Panc1 (cell line): ENCODE measurements at regions not wholly inside any gene's neighbourhood (a gene's known extent, or its start where the extent isn't known, plus 50 kb on each side); places are given as distances from the start of the nearest gene placed in this dataset.

ENCODE experiments used
- ATAC-seq: fragments of 200-7000 bp; cut with Tn5 transposase; 2 replicates; pipeline ENCODE4 v1.9.1; 2020; ENCODE audit warnings: mild to moderate bottlenecking, moderate library complexity
- BruUV-seq: library from RNA; stranded (reverse); fragments of 400-500 nt; replicated peaks from 2 replicates; lab custom pipeline; 2021; lab: Mats Ljungman, UMichigan
- CTCF ChIA-PET: fragments of 300-600 bp; sonication (Branson Sonifier 250); formaldehyde crosslinking; loops from one replicate; lab custom pipeline; 2022; ENCODE audit warnings: antibody characterized with exemption; lab: Charles Lee
- POLR2A ChIA-PET: fragments of 300-600 bp; sonication (Branson Sonifier 250); formaldehyde crosslinking; loops from one replicate; lab custom pipeline; 2022; ENCODE audit warnings: antibody characterized with exemption; lab: Charles Lee
- DNase-seq: peaks from one replicate; pipeline ENCODE4 v3.0.0-alpha.2; 2010; ENCODE audit warnings: low read depth, low spot score
- H3K27ac ChIP-seq: 2 replicates; pipeline ENCODE4 v1.5.1; 2011; ENCODE audit warnings: mild to moderate bottlenecking, low read length, inconsistent platforms
- H3K27me3 ChIP-seq: fragments of 200-500 bp; sonication (Bioruptor generic); 2 replicates; pipeline ENCODE4 v1.6.0; 2014; ENCODE audit warnings: low read length, inconsistent platforms; ENCODE audit not compliant: control insufficient read depth, insufficient read depth
- H3K36me3 ChIP-seq: fragments of 200-500 bp; sonication (Bioruptor generic); 2 replicates; pipeline ENCODE4 v1.5.1; 2014; ENCODE audit warnings: inconsistent platforms, mild to moderate bottlenecking, low read length, moderate library complexity; ENCODE audit not compliant: control insufficient read depth, insufficient read depth
- H3K4me1 ChIP-seq: 2 replicates; pipeline ENCODE4 v1.5.1; 2011; ENCODE audit warnings: inconsistent platforms, mild to moderate bottlenecking, low read length, moderate library complexity; ENCODE audit not compliant: control insufficient read depth, insufficient read depth
- H3K4me3 ChIP-seq, 2 experiments: 2 replicates each; pipeline ENCODE4 v1.5.1; 2011 to 2012; ENCODE audit warnings: low read depth in 2 of 2, low read length in 2 of 2, mild to moderate bottlenecking in 2 of 2, inconsistent platforms in 1 of 2, moderate library complexity in 1 of 2
- H3K9me3 ChIP-seq: fragments of 200-500 bp; sonication (Bioruptor generic); 2 replicates; pipeline ENCODE4 v1.5.1; 2014; ENCODE audit warnings: low read depth, mild to moderate bottlenecking, inconsistent platforms, low read length, moderate library complexity; ENCODE audit not compliant: control insufficient read depth, insufficient read depth
- POLR2AphosphoS5 ChIP-seq: IDR thresholded peaks from 2 replicates; pipeline ENCODE4 v1.6.1; 2012; ENCODE audit warnings: mild to moderate bottlenecking, low read depth, low read length, moderate library complexity
- SIN3A ChIP-seq: IDR thresholded peaks from 2 replicates; pipeline ENCODE4 v1.6.1; 2012; ENCODE audit warnings: low read depth, mild to moderate bottlenecking, low read length, moderate library complexity, borderline replicate concordance; ENCODE audit not compliant: insufficient read depth
- TCF7L2 ChIP-seq: IDR thresholded peaks from 2 replicates; pipeline ENCODE4 v1.6.1; 2011; ENCODE audit warnings: mild to moderate bottlenecking, low read depth, low read length, inconsistent platforms
- in situ Hi-C: cut with HindIII; loops from 2 replicates; pipeline ENCODE4 v1.10.0; 2016; ENCODE audit warnings: low sequenced_read_pairs, low pct_unique_long_range_greater_than_20kb
- intact Hi-C: fragments of 100-400 bp; cut with micrococcal nuclease; formaldehyde crosslinking; loops from one replicate; pipeline ENCODE4 v1.10.0; 2022; ENCODE audit not compliant: unreplicated experiment
- TF ChIP-seq, protein P1 (sequence below): fragments of 450-650 bp; IDR thresholded peaks from 2 replicates; pipeline ENCODE4 v1.5.1; 2017; ENCODE audit warnings: mild to moderate bottlenecking
- TF ChIP-seq, protein P2 (sequence below), 2 experiments: IDR thresholded peaks; 2 replicates each; pipeline ENCODE4 v1.6.1; 2011 to 2012; ENCODE audit warnings: low read depth in 2 of 2, control low read depth in 1 of 2, low read length in 1 of 2, mild to moderate bottlenecking in 1 of 2, moderate library complexity in 1 of 2; ENCODE audit not compliant: insufficient read depth in 1 of 2

DNA sequence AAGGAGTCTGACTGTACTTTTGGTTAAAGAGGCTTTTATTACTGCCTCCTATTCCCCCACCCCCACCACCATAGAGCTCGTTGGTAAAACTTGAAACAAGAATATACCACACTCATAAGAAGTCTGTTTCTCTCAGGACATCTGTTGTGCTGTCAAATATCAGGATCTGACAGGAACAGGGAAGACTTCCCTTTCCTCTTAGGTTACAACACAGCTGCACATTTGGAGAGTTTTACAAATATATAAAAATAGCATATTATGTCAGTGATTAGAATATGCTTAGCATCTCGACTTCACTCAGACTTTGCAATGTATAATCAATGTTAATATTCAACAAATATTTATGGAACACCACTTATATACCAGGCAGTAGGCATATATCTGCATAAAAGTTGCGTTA is 439.6 kb upstream of the REG3G start:
- in situ Hi-C loops (no loop called here), intact Hi-C loops (no loop called here)
- Histone ChIP-seq H3K4me1 (no peaks in the 10 kb centered on the region), H3K4me3 (no peak overlapping the region), H3K36me3 (no peaks in the 10 kb centered on the region), H3K27ac (no peak overlapping the region), H3K9me3 (no peaks in the 10 kb centered on the region), H3K27me3 (no peaks in the 10 kb centered on the region)
- BruUV-seq, result no TSS peak
- ChIA-PET CTCF (no interaction called here), POLR2A (no interaction called here)
- ATAC-seq (no peak), DNase-seq (no peak)
- TF ChIP-seq, protein P1, sequence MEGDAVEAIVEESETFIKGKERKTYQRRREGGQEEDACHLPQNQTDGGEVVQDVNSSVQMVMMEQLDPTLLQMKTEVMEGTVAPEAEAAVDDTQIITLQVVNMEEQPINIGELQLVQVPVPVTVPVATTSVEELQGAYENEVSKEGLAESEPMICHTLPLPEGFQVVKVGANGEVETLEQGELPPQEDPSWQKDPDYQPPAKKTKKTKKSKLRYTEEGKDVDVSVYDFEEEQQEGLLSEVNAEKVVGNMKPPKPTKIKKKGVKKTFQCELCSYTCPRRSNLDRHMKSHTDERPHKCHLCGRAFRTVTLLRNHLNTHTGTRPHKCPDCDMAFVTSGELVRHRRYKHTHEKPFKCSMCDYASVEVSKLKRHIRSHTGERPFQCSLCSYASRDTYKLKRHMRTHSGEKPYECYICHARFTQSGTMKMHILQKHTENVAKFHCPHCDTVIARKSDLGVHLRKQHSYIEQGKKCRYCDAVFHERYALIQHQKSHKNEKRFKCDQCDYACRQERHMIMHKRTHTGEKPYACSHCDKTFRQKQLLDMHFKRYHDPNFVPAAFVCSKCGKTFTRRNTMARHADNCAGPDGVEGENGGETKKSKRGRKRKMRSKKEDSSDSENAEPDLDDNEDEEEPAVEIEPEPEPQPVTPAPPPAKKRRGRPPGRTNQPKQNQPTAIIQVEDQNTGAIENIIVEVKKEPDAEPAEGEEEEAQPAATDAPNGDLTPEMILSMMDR, result no peak
- no peak for TF ChIP-seq SIN3A

DNA sequence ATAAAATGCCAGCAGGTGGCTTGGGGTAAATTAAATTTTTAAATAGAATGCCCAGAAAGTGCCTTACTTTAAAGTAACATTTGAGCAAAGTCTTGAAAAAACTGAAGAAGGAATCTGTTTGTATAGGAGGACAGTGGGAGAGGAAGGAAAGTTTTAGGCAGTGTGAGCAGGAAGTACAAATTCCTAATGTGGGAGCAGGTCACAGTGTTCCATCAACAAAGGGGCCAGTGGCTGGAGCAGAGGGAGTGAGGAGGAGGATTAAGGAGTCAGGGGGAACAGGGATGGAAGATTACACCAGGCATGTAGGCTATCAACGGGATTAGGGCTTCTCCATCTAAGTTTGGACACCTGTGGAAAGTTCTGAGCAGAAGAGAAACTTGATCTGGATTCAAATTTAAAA is 439.2 kb upstream of the REG3G start:
- no peak for DNase-seq
- Histone ChIP-seq H3K36me3 (no peaks in the 10 kb centered on the region), H3K4me1 (no peaks in the 10 kb centered on the region), H3K9me3 (no peaks in the 10 kb centered on the region), H3K4me3 (no peak overlapping the region), H3K27ac (no peak overlapping the region), H3K27me3 (no peaks in the 10 kb centered on the region)
- CTCF ChIA-PET, result no interaction called here
- TF ChIP-seq, protein P2, sequence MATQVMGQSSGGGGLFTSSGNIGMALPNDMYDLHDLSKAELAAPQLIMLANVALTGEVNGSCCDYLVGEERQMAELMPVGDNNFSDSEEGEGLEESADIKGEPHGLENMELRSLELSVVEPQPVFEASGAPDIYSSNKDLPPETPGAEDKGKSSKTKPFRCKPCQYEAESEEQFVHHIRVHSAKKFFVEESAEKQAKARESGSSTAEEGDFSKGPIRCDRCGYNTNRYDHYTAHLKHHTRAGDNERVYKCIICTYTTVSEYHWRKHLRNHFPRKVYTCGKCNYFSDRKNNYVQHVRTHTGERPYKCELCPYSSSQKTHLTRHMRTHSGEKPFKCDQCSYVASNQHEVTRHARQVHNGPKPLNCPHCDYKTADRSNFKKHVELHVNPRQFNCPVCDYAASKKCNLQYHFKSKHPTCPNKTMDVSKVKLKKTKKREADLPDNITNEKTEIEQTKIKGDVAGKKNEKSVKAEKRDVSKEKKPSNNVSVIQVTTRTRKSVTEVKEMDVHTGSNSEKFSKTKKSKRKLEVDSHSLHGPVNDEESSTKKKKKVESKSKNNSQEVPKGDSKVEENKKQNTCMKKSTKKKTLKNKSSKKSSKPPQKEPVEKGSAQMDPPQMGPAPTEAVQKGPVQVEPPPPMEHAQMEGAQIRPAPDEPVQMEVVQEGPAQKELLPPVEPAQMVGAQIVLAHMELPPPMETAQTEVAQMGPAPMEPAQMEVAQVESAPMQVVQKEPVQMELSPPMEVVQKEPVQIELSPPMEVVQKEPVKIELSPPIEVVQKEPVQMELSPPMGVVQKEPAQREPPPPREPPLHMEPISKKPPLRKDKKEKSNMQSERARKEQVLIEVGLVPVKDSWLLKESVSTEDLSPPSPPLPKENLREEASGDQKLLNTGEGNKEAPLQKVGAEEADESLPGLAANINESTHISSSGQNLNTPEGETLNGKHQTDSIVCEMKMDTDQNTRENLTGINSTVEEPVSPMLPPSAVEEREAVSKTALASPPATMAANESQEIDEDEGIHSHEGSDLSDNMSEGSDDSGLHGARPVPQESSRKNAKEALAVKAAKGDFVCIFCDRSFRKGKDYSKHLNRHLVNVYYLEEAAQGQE (IDR thresholded peaks at IDR 0.05; ENCODE audit: insufficient read depth in 1 of 2, low read depth in 2 of 2, low read length in 1 of 2), result no peak
- TF ChIP-seq, protein P1, result no peak
- TF ChIP-seq TCF7L2, result no peak
- no peak for TF ChIP-seq SIN3A
- TF ChIP-seq POLR2AphosphoS5, result no peak
- in situ Hi-C loops, result no loop called here
- POLR2A ChIA-PET, result no interaction called here
- intact Hi-C loops, result no loop called here
- ATAC-seq, result no peak
- no TSS peak for BruUV-seq

DNA sequence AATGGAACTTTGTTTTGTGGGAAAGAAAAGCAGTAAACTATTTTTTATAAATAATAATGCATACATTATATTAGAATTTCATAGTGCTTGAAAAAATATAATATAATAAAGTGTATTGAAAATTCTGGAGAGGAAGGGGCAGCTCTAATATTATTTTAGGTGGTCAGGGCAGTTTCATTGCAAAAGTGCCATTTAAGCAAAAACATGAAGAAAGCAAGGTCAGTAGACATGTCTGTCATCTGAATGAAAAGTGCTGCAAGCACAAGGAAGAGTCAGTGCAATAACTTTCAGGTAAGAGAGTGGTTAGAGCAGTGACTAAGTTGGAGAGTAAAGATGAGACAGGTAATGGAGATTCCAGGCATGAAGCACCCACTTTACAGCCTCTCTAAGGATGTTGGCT is 435.6 kb upstream of the REG3G start:
- DNase-seq (no peak), ATAC-seq (no peak)
- Histone ChIP-seq H3K4me1 (no peaks in the 10 kb centered on the region), H3K27ac (no peak overlapping the region), H3K27me3 (no peaks in the 10 kb centered on the region), H3K36me3 (no peaks in the 10 kb centered on the region), H3K4me3 (no peak overlapping the region), H3K9me3 (no peaks in the 10 kb centered on the region)
- intact Hi-C loops (no loop called here), in situ Hi-C loops (no loop called here)
- no TSS peak for BruUV-seq
- TF ChIP-seq, protein P1, result no peak
- TF ChIP-seq TCF7L2 (no peak), SIN3A (no peak), POLR2AphosphoS5 (no peak)
- TF ChIP-seq, protein P2 (IDR thresholded peaks at IDR 0.05; ENCODE audit: insufficient read depth in 1 of 2, low read depth in 2 of 2, low read length in 1 of 2), result no peak
- POLR2A ChIA-PET, result no interaction called here
- CTCF ChIA-PET, result no interaction called here
